ENCODE measurements at regions not wholly inside any gene's neighbourhood (a gene's known extent, or its start where the extent isn't known, plus 50 kb on each side); places are given as distances from the start of the nearest gene placed in this dataset.

DNA sequence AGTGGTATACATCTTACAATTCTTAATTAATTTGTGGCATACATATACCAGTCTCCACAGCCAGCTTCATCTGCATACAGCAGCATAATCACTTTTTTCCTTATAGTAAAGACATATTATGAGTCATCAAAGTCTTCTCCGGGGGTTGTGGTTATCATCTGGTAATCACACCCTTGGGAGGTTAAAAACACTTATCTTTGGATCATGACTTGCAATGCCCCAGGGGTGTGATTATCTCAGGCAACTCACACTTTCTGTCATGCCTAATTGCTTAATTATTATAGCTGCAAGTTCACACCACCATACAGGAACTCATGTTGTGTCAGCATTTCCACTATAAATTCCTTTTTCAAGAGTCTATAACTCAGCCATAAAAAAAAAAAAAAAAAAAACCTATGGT lies 218.4 kb downstream of the ANXA1 start:
- no peak for TF ChIP-seq TAF1 (IDR thresholded peaks at IDR 0.05; ENCODE audit: borderline replicate concordance, low read depth, low read length)
- TF ChIP-seq GATA2 (CRISPR knock-in tag; IDR thresholded peaks at IDR 0.05) = no peak
- TF ChIP-seq, protein P1, sequence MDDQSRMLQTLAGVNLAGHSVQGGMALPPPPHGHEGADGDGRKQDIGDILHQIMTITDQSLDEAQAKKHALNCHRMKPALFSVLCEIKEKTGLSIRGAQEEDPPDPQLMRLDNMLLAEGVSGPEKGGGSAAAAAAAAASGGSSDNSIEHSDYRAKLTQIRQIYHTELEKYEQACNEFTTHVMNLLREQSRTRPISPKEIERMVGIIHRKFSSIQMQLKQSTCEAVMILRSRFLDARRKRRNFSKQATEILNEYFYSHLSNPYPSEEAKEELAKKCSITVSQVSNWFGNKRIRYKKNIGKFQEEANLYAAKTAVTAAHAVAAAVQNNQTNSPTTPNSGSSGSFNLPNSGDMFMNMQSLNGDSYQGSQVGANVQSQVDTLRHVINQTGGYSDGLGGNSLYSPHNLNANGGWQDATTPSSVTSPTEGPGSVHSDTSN (IDR thresholded peaks at IDR 0.05) = no peak
- TF ChIP-seq FOSL2 (IDR thresholded peaks at IDR 0.05; ENCODE audit: borderline replicate concordance, low read depth) = no peak
- TF ChIP-seq USF1 (IDR thresholded peaks at IDR 0.05; ENCODE audit: borderline replicate concordance, low read depth) = no peak
- no peak for TF ChIP-seq RAD21 (IDR thresholded peaks at IDR 0.05; ENCODE audit: low read length)
- TF ChIP-seq MXI1 (IDR thresholded peaks at IDR 0.05; ENCODE audit: low read depth, low read length) = no peak
- no peak for TF ChIP-seq SIN3A (IDR thresholded peaks at IDR 0.05; ENCODE audit: borderline replicate concordance, low read depth, low read length)
- Histone ChIP-seq H3K27me3 (ENCODE audit: insufficient read depth) (no peaks in the 10 kb centered on the region), H3K27ac (ENCODE audit: low read depth in 2 of 2, low read length in 1 of 2) (no peak overlapping the region), H3K4me2 (no peak overlapping the region), H3K4me1 (ENCODE audit: control insufficient read depth in 1 of 2, insufficient read depth in 2 of 2, low read depth in 1 of 2, low read length in 1 of 2) (no peaks in the 10 kb centered on the region), H3K9me2 (no peaks in the 10 kb centered on the region), H3K79me2 (ENCODE audit: insufficient read depth) (no peaks in the 10 kb centered on the region), H3K4me3 (ENCODE audit: low read depth in 2 of 2, low read length in 1 of 2) (no peak overlapping the region), H3K9ac (no peak overlapping the region), H4K20me1 (ENCODE audit: insufficient read depth) (no peaks in the 10 kb centered on the region), H3K36me3 (replicated peaks in 1 of 2; ENCODE audit: control insufficient read depth in 1 of 2, insufficient read depth in 2 of 2, low read length in 1 of 2) (no peaks in the 10 kb centered on the region), H3K9me3 (no peaks in the 10 kb centered on the region), H2AFZ (ENCODE audit: low read depth) (no peak overlapping the region), H3F3A (replicated peaks; ENCODE audit: insufficient read depth) (no peaks in the 10 kb centered on the region)
- ChIA-PET CTCF (no interaction called here), POLR2A (no interaction called here)
- DNase-seq = no peak
- WGBS (ENCODE audit: low lambda C conversion rate) = 4% methylated on average over 1 of the region's 1 CpG

DNA sequence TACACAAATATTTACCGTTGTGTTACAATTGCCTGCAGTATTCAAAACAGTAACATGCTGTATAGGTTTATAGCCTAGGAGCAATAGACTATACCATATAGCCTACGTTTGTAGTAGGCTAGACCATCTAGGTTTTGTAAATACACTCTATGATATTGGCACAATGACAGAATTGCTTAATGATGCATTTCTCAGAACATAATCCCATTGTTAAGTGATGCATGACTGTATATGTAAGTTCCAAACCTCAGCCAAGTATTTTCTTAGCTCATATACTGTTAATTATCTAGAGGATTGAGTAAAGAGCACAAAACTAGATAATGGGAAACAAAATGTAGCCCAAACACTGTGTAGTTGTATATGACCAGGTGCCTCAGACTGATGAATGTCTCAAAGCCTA lies 220.1 kb downstream of the ANXA1 start:
- H3K4me1 ChIP-seq (ENCODE audit: control insufficient read depth in 1 of 2, insufficient read depth in 2 of 2, low read depth in 1 of 2, low read length in 1 of 2) = no peaks in the 10 kb centered on the region
- WGBS (ENCODE audit: low lambda C conversion rate) = 2% methylated on average over 2 of the region's 2 CpGs
- no peak overlapping the region for H2AFZ ChIP-seq (ENCODE audit: low read depth)
- CTCF ChIA-PET = interaction anchor here (0.6 to 0.9 kb wide), 2 partner anchors 31 to 456 kb away, joined by 3 read pairs; no protein-coding TSS in a partner anchor
- no peak overlapping the region for H3K27ac ChIP-seq (ENCODE audit: low read depth in 2 of 2, low read length in 1 of 2)
- H3F3A ChIP-seq (replicated peaks; ENCODE audit: insufficient read depth) = no peaks in the 10 kb centered on the region
- H3K36me3 ChIP-seq (replicated peaks in 1 of 2; ENCODE audit: control insufficient read depth in 1 of 2, insufficient read depth in 2 of 2, low read length in 1 of 2) = no peaks in the 10 kb centered on the region
- POLR2A ChIA-PET = no interaction called here
- H3K4me3 ChIP-seq (ENCODE audit: low read depth in 2 of 2, low read length in 1 of 2) = no peak overlapping the region
- no peaks in the 10 kb centered on the region for H3K9me2 ChIP-seq
- no peak for DNase-seq
- no peak overlapping the region for H3K4me2 ChIP-seq
- H3K9ac ChIP-seq = no peak overlapping the region
- TF ChIP-seq FOSL2 (IDR thresholded peaks at IDR 0.05; ENCODE audit: borderline replicate concordance, low read depth) (no peak), USF1 (IDR thresholded peaks at IDR 0.05; ENCODE audit: borderline replicate concordance, low read depth) (no peak), RXRA (IDR thresholded peaks at IDR 0.05; ENCODE audit: borderline replicate concordance, low read depth) (no peak), TEAD4 (IDR thresholded peaks at IDR 0.05; ENCODE audit: borderline replicate concordance, insufficient read depth) (no peak), ELF1 (IDR thresholded peaks at IDR 0.05) (no peak), RAD21 (IDR thresholded peaks at IDR 0.05; ENCODE audit: low read length) (no peak), MAX (IDR thresholded peaks at IDR 0.05; ENCODE audit: low read depth) (no peak), RFX5 (IDR thresholded peaks at IDR 0.05; ENCODE audit: low read length) (no peak), FOXM1 (IDR thresholded peaks at IDR 0.05; ENCODE audit: low read depth) (no peak), FOXJ3 (CRISPR knock-in tag; IDR thresholded peaks at IDR 0.05) (no peak), MXI1 (IDR thresholded peaks at IDR 0.05; ENCODE audit: low read depth, low read length) (no peak), CTCF (IDR thresholded peaks at IDR 0.05) (no peak), CHD2 (IDR thresholded peaks at IDR 0.05; ENCODE audit: low read length, partially characterized antibody) (no peak), RCOR1 (IDR thresholded peaks at IDR 0.05; ENCODE audit: low read length) (no peak), JUND (IDR thresholded peaks at IDR 0.05) (no peak), SMC3 (IDR thresholded peaks at IDR 0.05; ENCODE audit: low read depth, low read length) (no peak), POLR2AphosphoS5 (IDR thresholded peaks at IDR 0.05; ENCODE audit: low read depth, low read length) (no peak)
- no peaks in the 10 kb centered on the region for H4K20me1 ChIP-seq (ENCODE audit: insufficient read depth)
- no peaks in the 10 kb centered on the region for H3K79me2 ChIP-seq (ENCODE audit: insufficient read depth)
- no peaks in the 10 kb centered on the region for H3K9me3 ChIP-seq
- H3K27me3 ChIP-seq (ENCODE audit: insufficient read depth) = no peaks in the 10 kb centered on the region

Data from SK-N-SH (cell line).